GM12878 (cell line): ENCODE measurements at regions not wholly inside any gene's neighbourhood (a gene's known extent, or its start where the extent isn't known, plus 50 kb on each side); places are given as distances from the start of the nearest gene placed in this dataset. TPM values are rescaled to one million over a fixed set of nuclear protein-coding genes. Genes with fewer than 3 reads are reported as not detected.

Experiments used
- small RNA-seq: library from RNA; depleted of rRNA; stranded (forward); fragments of <200 nt; gene quantifications from one replicate; pipeline ENCODE3, GENCODE V24; 2014

Small RNA genes lying in the stretch of these regions (small RNA-seq; reads per million reads assigned to genes)
- gene AC011456.1 = not detected
- gene RNA5SP471 = not detected
- 0.12 reads per million for gene RNA5SP472
- not detected for gene RNU6-967P
